IPS DF 4.7 (cell line): ENCODE measurements at regions not wholly inside any gene's neighbourhood (a gene's known extent, or its start where the extent isn't known, plus 50 kb on each side); places are given as distances from the start of the nearest gene placed in this dataset.
"Not testable (repeated sequence)": the region's sequence is repeated elsewhere in the genome, so short reads cannot be mapped to it uniquely, and the experiment has no call there.

Experiments
- DNase-seq: peaks from one replicate; pipeline ENCODE4 v3.0.0-alpha.2; 2013; ENCODE audit warnings: low spot score; ENCODE audit errors: extremely low read depth

GRCh38 chr20:47912786-47913501 is 127.7 kb upstream of the SULF2 start:
- not testable (repeated sequence) for DNase-seq

- not testable (repeated sequence) for DNase-seq
Observed at GRCh38 chr20:47912165-47912564, 126.9 kb upstream of the SULF2 start.

GRCh38 chr20:47909696-47910369 is 124.6 kb upstream of the SULF2 start:
- not testable (repeated sequence) for DNase-seq

DNA sequence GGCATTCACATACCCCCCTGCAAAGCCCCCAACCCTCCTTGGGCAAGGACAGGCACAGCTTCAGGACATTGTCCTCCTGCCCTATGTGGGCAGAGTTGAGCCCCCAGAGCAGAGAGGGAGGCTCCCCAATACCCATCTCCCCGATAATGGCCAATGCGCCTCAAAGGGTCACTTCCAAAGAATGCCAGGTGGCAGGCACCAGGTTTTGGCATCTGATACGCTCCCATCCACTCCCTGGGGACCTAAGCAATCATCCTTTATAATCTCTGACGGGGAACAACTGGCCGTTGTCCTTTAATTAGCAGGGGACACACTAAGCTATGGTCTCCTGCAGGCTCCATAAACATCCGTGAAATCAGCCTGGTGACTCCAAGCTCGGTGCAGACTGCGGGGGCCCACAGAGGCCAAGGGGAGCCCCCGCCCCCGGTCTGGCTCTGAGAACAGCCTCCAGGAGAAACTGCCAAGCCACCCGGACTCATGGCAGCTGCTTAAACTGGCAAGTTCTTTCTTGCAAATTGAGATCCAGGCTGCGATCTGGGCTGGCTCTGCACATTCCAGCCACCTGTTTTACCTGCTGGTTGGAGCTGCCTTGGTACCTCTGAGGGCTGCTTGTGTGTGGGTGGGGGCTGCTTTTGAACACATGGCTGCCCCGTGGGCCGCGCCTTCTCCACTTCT is 123.2 kb upstream of the SULF2 start:
- not testable (repeated sequence) for DNase-seq

GRCh38 chr20:47907951-47908350 is 122.7 kb upstream of the SULF2 start:
- not testable (repeated sequence) for DNase-seq

DNA sequence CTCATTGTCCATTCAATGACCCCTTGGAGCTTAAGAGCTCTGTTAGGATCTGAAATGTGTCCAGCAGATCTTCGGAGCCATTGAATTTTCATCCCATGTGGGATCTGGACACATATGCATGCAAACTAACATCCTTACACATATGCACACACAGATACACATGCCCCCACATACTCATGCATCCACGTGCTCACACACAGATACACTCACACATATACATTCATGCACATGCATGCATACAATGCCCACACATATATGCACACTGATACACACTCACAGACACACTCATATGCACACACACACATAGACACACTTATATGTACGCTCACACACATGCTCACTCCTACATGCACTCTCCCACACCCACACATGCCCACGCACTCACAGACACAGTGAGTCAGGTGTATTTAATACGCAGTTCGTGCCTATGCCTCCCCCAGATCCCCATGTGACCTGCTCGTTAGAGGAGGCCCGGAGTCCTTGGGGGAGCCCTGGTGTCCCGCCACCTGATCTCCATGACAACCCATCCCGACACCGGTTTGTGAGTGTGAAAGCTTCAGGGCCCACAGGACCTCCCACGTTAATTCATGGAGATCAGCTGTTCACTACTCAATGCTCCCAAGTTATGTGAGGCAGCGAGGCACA is 121.9 kb upstream of the SULF2 start:
- no peak for DNase-seq

- no peak for DNase-seq
Observed at GRCh38 chr20:47906348-47906660, 121.0 kb upstream of the SULF2 start.

DNA sequence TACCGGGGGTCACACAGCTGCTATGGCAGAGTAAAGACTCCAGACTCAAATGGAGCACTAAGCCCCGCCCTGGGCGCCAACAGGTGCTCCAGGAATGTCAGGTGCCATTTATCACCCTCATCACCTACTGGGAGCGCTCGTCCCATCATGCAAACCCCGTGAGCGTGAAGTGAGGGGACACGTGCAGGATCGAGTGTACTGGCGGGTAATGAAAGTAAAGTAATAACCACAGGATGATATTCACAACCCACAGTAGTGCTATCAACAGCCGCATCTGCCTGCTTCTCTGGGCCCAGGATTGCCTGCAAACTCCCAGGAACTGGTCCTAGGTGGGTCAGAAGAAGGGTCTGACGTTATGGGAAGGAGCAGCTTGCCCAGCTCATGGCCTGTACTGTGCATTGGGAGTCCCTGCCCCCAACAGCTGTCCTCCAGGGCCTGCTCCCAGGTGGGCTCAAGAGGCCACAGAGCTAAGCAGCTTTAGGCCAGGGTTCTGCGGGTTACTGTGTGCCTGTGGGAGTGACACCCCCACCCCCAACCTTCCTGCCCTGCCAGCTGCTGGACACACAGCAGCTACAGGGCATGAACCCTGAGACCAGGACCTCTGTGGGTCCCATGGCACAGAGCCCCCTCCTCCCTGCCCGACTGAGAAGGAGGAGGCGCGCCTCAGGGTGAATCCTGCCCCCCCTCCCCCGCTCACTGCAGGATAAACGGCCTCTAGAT is 120.5 kb upstream of the SULF2 start:
- no peak for DNase-seq

DNA sequence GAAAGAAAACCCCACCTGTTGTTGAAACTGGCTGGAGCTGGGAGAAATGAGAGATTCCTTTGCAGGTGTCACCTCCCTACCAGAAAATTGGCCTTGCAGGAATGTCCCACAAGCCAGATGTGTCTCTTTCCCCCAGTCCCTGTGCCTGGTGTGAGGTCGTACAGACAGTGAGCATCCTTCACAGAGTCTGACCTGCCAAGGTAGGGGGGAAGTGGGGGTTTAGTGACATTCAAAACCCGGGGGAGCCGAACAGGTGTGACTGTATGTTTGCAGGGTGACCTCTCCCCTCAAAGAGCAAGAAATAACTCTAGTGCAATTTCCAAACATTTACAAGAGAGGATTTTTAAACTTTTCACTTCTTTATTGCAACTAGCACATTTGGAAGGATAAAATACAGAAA is 117.7 kb upstream of the SULF2 start:
- not testable (repeated sequence) for DNase-seq

DNA sequence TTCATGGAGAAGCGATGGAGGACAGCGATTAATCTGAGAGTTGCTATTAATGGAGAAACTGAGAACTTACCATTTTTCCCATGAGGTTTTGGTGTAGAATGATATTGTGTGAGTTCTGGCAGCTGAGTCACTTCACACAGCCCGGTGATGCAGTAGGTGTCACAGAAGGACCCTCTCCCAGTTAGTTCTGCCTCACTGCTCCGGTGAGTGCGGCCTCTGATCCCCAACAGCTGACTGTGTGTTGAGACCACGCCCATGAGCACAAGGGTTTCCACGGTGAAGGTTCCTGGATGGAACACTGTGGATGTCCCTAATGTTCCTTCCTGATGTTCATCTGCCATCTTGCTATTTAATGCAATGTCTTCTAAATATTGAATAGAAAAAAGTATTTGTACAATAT is 114.0 kb upstream of the SULF2 start:
- not testable (repeated sequence) for DNase-seq

DNA sequence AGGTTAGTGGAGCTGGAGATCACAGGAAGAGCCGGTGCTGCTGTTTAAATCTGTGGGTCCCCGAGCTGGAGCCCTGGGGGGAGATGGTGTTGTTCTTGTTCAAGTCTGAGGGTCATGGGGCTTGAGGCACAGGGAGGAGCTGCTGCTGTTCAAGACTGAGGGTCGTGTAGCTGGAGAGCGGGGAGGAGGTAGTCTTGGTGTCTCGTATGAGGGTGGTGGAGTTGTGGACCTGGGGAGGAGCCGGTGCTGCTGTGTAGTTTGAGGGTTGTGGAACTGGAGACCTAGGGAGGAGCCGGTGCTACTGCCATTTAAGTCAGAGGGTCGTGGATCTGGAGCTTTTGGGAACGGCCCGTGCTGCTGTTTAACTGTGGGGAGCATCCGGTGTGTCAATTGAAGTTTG is 112.2 kb upstream of the SULF2 start:
- DNase-seq = no peak

- DNase-seq = not testable (repeated sequence)
Observed at GRCh38 chr20:47892681-47893080, 107.4 kb upstream of the SULF2 start.

- DNase-seq = not testable (repeated sequence)
Observed at GRCh38 chr20:47890708-47891107, 105.4 kb upstream of the SULF2 start.

DNA sequence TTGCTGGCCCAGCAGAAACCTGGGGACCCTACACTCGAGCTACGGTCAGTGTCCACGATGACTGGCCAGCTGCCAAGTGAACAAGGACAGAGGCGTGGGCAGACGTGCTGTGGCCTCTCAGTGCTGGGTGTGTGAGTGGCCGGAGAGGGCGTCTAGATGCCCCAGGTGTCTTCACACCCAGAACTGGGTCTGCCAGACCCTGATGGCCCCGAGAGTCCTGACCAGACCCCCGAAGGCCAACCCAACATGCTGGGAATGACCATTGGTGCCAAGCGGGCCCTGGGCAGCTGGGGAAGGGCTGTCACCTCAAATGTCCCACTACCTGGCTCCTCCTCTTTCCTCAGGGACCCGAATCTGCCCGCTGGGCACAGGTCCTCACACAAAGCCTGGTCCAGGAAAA is 104.5 kb upstream of the SULF2 start:
- not testable (repeated sequence) for DNase-seq

GRCh38 chr20:47888351-47888750 is 103.1 kb upstream of the SULF2 start:
- DNase-seq = no peak

- DNase-seq = no peak
Observed at GRCh38 chr20:47887477-47888080, 102.3 kb upstream of the SULF2 start.

DNA sequence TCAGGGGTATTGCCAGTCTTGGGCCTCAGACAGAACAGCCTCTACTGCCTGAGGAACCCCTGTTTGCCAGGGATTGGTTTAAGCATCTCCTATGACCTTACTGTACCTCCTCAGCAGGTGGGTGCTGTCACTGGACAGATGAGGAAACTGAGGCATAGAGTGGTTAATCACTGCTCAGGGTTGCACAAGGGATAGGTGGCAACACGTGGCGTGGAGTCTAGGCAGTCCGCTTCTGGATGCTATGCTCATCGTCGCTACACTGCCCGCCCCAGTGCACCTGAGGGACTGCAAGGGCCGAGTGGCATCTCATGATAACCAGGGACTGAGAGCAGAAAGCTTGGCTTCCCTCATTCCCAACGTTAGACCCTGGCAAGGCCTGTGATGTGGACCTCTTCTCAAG is 101.8 kb upstream of the SULF2 start:
- no peak for DNase-seq

DNA sequence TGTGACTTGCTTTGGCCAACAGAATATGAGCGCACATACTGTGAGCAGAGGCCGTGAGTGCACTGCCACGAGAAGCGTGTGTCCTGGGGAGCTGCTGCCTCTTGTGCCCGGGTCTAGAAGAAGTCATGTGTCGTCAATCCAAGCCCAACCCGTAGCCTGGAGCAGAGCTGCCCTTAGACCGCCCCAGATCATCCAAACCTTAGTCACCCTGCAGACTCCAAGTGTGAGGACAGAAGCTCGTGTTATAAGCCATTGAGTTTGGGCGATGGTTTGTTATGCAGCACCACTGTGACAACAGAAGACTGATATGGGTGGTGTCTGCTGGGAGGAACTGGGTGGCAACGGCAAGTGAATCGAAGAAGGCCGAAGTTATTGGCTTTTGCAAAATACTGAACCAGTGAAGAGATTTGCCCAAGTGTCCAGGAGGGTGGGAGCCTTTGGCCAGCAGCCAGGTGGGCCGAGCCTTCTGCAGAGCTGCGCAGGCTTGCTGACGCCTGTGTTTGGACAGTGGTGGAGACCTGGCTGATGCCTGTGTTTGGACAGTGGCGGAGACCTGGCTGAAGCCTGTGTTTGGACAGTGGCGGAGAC is 101.3 kb upstream of the SULF2 start:
- no peak for DNase-seq

DNA sequence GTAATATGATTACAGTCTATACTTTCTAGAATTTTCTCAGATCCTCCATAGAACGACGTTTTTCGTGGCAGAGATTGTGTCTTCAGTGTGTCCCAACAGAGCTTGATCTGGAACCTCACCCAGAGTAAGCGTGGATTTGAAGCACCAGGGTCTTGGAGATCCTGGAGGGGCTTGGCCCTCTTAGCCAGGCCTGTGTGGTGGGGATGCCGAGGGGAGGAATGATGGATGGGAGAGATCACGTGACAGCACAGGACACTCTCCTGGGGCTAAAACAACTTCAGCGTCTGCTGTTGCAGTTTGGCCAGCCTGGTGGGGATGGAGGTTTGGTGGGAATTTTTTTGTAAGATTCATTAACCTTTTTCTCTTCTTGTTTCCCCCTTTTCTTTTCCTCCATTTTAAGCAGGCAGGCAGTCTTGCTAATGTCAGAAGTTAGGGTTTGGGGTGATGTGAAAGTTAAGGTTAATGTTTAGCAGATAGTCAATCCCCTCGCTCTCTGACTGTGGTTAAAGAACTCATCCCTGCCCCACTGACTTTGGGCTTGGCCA is 100.7 kb upstream of the SULF2 start:
- DNase-seq = no peak

GRCh38 chr20:47883940-47884339 is 98.7 kb upstream of the SULF2 start:
- DNase-seq = not testable (repeated sequence)
